GM12878 (cell line): ENCODE measurements at regions not wholly inside any gene's neighbourhood (a gene's known extent, or its start where the extent isn't known, plus 50 kb on each side); places are given as distances from the start of the nearest gene placed in this dataset.

Source experiments
- ATAC-seq: fragments of 200-7000 bp; cut with Tn5 transposase; 3 replicates; pipeline ENCODE4 v1.9.1; 2020; ENCODE audit warnings: mild to moderate bottlenecking, moderate library complexity
- BruUV-seq: library from RNA; stranded (reverse); fragments of 400-500 nt; replicated peaks from 2 replicates; lab custom pipeline; 2021; lab: Mats Ljungman, UMichigan
- CTCF ChIA-PET: fragments of 300-600 bp; sonication (Branson Sonifier 250); formaldehyde crosslinking; extraction: SDS; loops from one replicate; lab custom pipeline; 2021; ENCODE audit warnings: inconsistent platforms; lab: Yijun Ruan, JAX
- POLR2A ChIA-PET: fragments of 350-600 bp; formaldehyde crosslinking; extraction: SDS; loops from one replicate; lab custom pipeline; 2021; ENCODE audit warnings: inconsistent platforms; lab: Charles Lee
- RAD21 ChIA-PET: fragments of 300-600 bp; sonication (Branson Sonifier 250); formaldehyde crosslinking; loops from one replicate; lab custom pipeline; 2023; ENCODE audit warnings: antibody characterized with exemption; ENCODE audit not compliant: unreplicated experiment; lab: Charles Lee
- SMC1A ChIA-PET: fragments of 300-600 bp; sonication (Branson Sonifier 250); formaldehyde crosslinking; loops from one replicate; lab custom pipeline; 2023; ENCODE audit not compliant: unreplicated experiment, uncharacterized antibody; lab: Charles Lee
- DNase-seq: peaks from one replicate; pipeline ENCODE4 v3.0.0-alpha.2; 2011; ENCODE audit warnings: low read depth, low spot score
- FAIRE-seq: peaks from 3 replicates; lab custom pipeline; 2011; peaks lifted over from hg19 to GRCh38; lab: Jason Lieb, UNC
- H2AFZ ChIP-seq: 2 replicates; pipeline ENCODE4 v1.6.0; 2011; ENCODE audit warnings: low read depth, low read length, control low read depth; ENCODE audit not compliant: control insufficient read depth
- H3K27ac ChIP-seq: 2 replicates; pipeline ENCODE4 v1.5.1; 2011; ENCODE audit warnings: control low read depth; ENCODE audit not compliant: control insufficient read depth, insufficient read depth
- H3K27me3 ChIP-seq, 2 experiments: replicated peaks in 1 of 2; 2 replicates each; pipeline versions ENCODE4 v1.6.0 to v1.6.1; 2011; ENCODE audit warnings: low read length in 1 of 2; ENCODE audit not compliant: control insufficient read depth in 2 of 2, insufficient read depth in 2 of 2
- H3K36me3 ChIP-seq, 2 experiments: 2 replicates each; pipeline ENCODE4 v1.5.1; 2011; ENCODE audit warnings: low read length in 1 of 2; ENCODE audit not compliant: control insufficient read depth in 2 of 2, insufficient read depth in 2 of 2
- H3K4me1 ChIP-seq: 2 replicates; pipeline ENCODE4 v1.6.1; 2011; ENCODE audit warnings: mild to moderate bottlenecking, low read length, moderate library complexity, mixed read lengths; ENCODE audit not compliant: control insufficient read depth, insufficient read depth
- H3K4me2 ChIP-seq: 2 replicates; pipeline ENCODE4 v1.6.0; 2011; ENCODE audit warnings: control low read depth; ENCODE audit not compliant: control insufficient read depth, insufficient read depth
- H3K4me3 ChIP-seq: fragments of 200-600 bp; sonication (generic); 2 replicates; pipeline ENCODE4 v1.5.1; 2016
- H3K79me2 ChIP-seq: 2 replicates; pipeline ENCODE4 v1.6.0; 2011; ENCODE audit warnings: low read length; ENCODE audit not compliant: control insufficient read depth, insufficient read depth
- H3K9ac ChIP-seq: 2 replicates; pipeline ENCODE4 v1.8.0; 2011; ENCODE audit warnings: low read length, control low read depth, mixed read lengths; ENCODE audit not compliant: control insufficient read depth, insufficient read depth
- H3K9me3 ChIP-seq: replicated peaks from 3 replicates; pipeline ENCODE4 v1.5.1; 2011; ENCODE audit warnings: mild to moderate bottlenecking, low read length; ENCODE audit not compliant: control insufficient read depth, insufficient read depth
- H4K20me1 ChIP-seq: 2 replicates; pipeline ENCODE4 v1.6.0; 2011; ENCODE audit not compliant: control insufficient read depth, insufficient read depth
- ATF3 ChIP-seq: IDR thresholded peaks from 2 replicates; pipeline ENCODE4 v1.6.1; 2011; ENCODE audit warnings: low read depth, mild to moderate bottlenecking, low read length, moderate library complexity, borderline replicate concordance; ENCODE audit errors: extremely low read depth
- HDAC6 ChIP-seq: fragments of 200-600 bp; sonication (generic); IDR thresholded peaks from one replicate; pipeline ENCODE4 v1.8.0; 2017; ENCODE audit warnings: antibody characterized with exemption; ENCODE audit not compliant: unreplicated experiment
- JUND ChIP-seq: IDR thresholded peaks from 2 replicates; pipeline ENCODE4 v1.6.1; 2012; ENCODE audit warnings: low read depth, mild to moderate bottlenecking, low read length, improper control_type of control experiment, moderate library complexity
- MTA2 ChIP-seq: fragments of 450-650 bp; IDR thresholded peaks from 2 replicates; pipeline ENCODE4 v1.6.1; 2016; ENCODE audit warnings: low read depth, mild to moderate bottlenecking, moderate library complexity
- PBX3 ChIP-seq: IDR thresholded peaks from 2 replicates; pipeline ENCODE4 v1.6.1; 2011; ENCODE audit warnings: mild to moderate bottlenecking, low read depth, low read length, moderate library complexity; ENCODE audit not compliant: insufficient replicate concordance
- POLR2A ChIP-seq: IDR thresholded peaks from 2 replicates; pipeline ENCODE4 v1.6.1; 2011; ENCODE audit warnings: low read depth, mild to moderate bottlenecking, low read length
- POLR2AphosphoS2 ChIP-seq: IDR thresholded peaks from 2 replicates; pipeline ENCODE4 v1.6.1; 2011; ENCODE audit warnings: low read depth, mild to moderate bottlenecking, low read length, improper control_type of control experiment, moderate library complexity
- RBBP5 ChIP-seq: fragments of 200-600 bp; sonication (generic); conservative IDR thresholded peaks from 2 replicates; pipeline ENCODE4 v1.6.1; 2016
- USF1 ChIP-seq: IDR thresholded peaks from 2 replicates; pipeline ENCODE4 v1.6.1; 2011; ENCODE audit warnings: borderline replicate concordance, low read depth, mild to moderate bottlenecking, moderate library complexity, mixed read lengths, low read length; ENCODE audit not compliant: insufficient read depth; ENCODE audit errors: extremely low read length
- ZBTB11 ChIP-seq: fragments of 450-650 bp; formaldehyde crosslinking; IDR thresholded peaks from 2 replicates; pipeline ENCODE4 v1.5.0; 2022; ENCODE audit warnings: mild to moderate bottlenecking, missing genetic modification characterization
- in situ Hi-C: fragments of 300-500 bp; cut with MboI; formaldehyde crosslinking; loops from 9 replicates; pipeline ENCODE4 v1.14.3; 2018; ENCODE audit warnings: mixed read lengths
- intact Hi-C: fragments of 100-400 bp; cut with micrococcal nuclease; formaldehyde crosslinking; loops from one replicate; pipeline ENCODE4 v1.14.2; 2022; ENCODE audit not compliant: unreplicated experiment
- TF ChIP-seq, protein P1 (sequence below): fragments of 450-650 bp; IDR thresholded peaks from 2 replicates; pipeline ENCODE4 v1.6.1; 2017; ENCODE audit warnings: mild to moderate bottlenecking, moderate library complexity
- TF ChIP-seq, protein P2 (sequence below): fragments of 450-650 bp; IDR thresholded peaks from 2 replicates; pipeline ENCODE4 v1.6.1; 2017; ENCODE audit warnings: mild to moderate bottlenecking

DNA sequence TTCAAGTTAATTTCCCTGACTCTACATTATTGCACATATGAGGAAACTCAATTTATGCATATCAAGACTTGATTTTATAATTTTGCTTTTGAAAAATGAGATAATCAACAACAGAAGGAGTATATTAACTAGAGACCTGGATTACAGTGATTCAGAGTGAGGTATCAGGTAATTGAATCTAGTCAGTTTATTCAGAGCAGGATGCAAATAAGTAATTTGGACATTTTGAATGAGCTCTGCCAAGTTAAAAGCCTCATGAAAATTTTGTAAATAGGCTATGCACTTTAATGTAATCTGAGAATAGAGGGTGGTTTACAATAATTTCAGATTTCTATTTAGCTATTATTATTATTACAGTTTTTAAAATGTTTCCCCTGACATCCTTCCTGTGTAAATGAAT is 203.7 kb upstream of the EMCN start:
- Histone ChIP-seq H3K79me2 (no peaks in the 10 kb centered on the region), H3K27me3 (no peaks in the 10 kb centered on the region), H3K27ac (no peak overlapping the region), H3K4me2 (no peak overlapping the region), H3K36me3 (no peaks in the 10 kb centered on the region), H3K9me3 (no peaks in the 10 kb centered on the region), H4K20me1 (no peaks in the 10 kb centered on the region), H3K4me3 (no peak overlapping the region), H2AFZ (no peak overlapping the region), H3K4me1 (no peaks in the 10 kb centered on the region), H3K9ac (no peak overlapping the region)
- ATAC-seq (no peak), DNase-seq (no peak), FAIRE-seq (no peak)
- in situ Hi-C loops (no loop called here), intact Hi-C loops (loop anchor here (5.0 kb wide), 1 partner anchor 101 kb away; no protein-coding TSS in a partner anchor)
- RAD21 ChIA-PET: interaction anchor here (1.0 kb wide), 1 partner anchor 25 kb away, joined by 3 read pairs; no protein-coding TSS in a partner anchor
- BruUV-seq: no TSS peak
- CTCF ChIA-PET: no interaction called here
- POLR2A ChIA-PET: interaction anchor here (0.5 to 0.6 kb wide), 2 partner anchors 298 to 320 kb away, joined by 3 read pairs; no protein-coding TSS in a partner anchor
- SMC1A ChIA-PET: interaction anchor here (1.1 kb wide), 1 partner anchor 10 kb away, joined by 3 read pairs; no protein-coding TSS in a partner anchor
- TF ChIP-seq RBBP5: no peak
- TF ChIP-seq, protein P1, sequence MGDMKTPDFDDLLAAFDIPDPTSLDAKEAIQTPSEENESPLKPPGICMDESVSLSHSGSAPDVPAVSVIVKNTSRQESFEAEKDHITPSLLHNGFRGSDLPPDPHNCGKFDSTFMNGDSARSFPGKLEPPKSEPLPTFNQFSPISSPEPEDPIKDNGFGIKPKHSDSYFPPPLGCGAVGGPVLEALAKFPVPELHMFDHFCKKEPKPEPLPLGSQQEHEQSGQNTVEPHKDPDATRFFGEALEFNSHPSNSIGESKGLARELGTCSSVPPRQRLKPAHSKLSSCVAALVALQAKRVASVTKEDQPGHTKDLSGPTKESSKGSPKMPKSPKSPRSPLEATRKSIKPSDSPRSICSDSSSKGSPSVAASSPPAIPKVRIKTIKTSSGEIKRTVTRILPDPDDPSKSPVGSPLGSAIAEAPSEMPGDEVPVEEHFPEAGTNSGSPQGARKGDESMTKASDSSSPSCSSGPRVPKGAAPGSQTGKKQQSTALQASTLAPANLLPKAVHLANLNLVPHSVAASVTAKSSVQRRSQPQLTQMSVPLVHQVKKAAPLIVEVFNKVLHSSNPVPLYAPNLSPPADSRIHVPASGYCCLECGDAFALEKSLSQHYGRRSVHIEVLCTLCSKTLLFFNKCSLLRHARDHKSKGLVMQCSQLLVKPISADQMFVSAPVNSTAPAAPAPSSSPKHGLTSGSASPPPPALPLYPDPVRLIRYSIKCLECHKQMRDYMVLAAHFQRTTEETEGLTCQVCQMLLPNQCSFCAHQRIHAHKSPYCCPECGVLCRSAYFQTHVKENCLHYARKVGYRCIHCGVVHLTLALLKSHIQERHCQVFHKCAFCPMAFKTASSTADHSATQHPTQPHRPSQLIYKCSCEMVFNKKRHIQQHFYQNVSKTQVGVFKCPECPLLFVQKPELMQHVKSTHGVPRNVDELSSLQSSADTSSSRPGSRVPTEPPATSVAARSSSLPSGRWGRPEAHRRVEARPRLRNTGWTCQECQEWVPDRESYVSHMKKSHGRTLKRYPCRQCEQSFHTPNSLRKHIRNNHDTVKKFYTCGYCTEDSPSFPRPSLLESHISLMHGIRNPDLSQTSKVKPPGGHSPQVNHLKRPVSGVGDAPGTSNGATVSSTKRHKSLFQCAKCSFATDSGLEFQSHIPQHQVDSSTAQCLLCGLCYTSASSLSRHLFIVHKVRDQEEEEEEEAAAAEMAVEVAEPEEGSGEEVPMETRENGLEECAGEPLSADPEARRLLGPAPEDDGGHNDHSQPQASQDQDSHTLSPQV: no peak
- no peak for TF ChIP-seq POLR2AphosphoS2
- TF ChIP-seq, protein P2, sequence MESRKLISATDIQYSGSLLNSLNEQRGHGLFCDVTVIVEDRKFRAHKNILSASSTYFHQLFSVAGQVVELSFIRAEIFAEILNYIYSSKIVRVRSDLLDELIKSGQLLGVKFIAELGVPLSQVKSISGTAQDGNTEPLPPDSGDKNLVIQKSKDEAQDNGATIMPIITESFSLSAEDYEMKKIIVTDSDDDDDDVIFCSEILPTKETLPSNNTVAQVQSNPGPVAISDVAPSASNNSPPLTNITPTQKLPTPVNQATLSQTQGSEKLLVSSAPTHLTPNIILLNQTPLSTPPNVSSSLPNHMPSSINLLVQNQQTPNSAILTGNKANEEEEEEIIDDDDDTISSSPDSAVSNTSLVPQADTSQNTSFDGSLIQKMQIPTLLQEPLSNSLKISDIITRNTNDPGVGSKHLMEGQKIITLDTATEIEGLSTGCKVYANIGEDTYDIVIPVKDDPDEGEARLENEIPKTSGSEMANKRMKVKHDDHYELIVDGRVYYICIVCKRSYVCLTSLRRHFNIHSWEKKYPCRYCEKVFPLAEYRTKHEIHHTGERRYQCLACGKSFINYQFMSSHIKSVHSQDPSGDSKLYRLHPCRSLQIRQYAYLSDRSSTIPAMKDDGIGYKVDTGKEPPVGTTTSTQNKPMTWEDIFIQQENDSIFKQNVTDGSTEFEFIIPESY: no peak
- no peak for TF ChIP-seq ZBTB11 (CRISPR knock-in tag)
- TF ChIP-seq POLR2A: no peak
- TF ChIP-seq MTA2: no peak
- no peak for TF ChIP-seq JUND
- TF ChIP-seq USF1: no peak
- no peak for TF ChIP-seq HDAC6
- TF ChIP-seq PBX3: no peak
- no peak for TF ChIP-seq ATF3
